DOHH2 (cell line): ENCODE measurements at regions not wholly inside any gene's neighbourhood (a gene's known extent, or its start where the extent isn't known, plus 50 kb on each side); places are given as distances from the start of the nearest gene placed in this dataset.

Experiments
- EZH2phosphoT487 ChIP-seq: fragments of 200-600 bp; sonication (generic); IDR thresholded peaks from 2 replicates; pipeline ENCODE4 v1.6.1; 2017; ENCODE audit warnings: borderline replicate concordance, mild to moderate bottlenecking, antibody characterized with exemption, low read length, moderate library complexity, mixed read lengths
- TF ChIP-seq, protein P1 (sequence below): fragments of 200-600 bp; sonication (generic); IDR thresholded peaks from one replicate; pipeline ENCODE4 v1.5.1; 2014; ENCODE audit warnings: antibody characterized with exemption, mild to moderate bottlenecking, low read depth, low read length; ENCODE audit not compliant: poor library complexity, severe bottlenecking

GRCh38 chr5:4185127-4185526, 589.5 kb downstream of the IRX1 start:
- TF ChIP-seq, protein P1, sequence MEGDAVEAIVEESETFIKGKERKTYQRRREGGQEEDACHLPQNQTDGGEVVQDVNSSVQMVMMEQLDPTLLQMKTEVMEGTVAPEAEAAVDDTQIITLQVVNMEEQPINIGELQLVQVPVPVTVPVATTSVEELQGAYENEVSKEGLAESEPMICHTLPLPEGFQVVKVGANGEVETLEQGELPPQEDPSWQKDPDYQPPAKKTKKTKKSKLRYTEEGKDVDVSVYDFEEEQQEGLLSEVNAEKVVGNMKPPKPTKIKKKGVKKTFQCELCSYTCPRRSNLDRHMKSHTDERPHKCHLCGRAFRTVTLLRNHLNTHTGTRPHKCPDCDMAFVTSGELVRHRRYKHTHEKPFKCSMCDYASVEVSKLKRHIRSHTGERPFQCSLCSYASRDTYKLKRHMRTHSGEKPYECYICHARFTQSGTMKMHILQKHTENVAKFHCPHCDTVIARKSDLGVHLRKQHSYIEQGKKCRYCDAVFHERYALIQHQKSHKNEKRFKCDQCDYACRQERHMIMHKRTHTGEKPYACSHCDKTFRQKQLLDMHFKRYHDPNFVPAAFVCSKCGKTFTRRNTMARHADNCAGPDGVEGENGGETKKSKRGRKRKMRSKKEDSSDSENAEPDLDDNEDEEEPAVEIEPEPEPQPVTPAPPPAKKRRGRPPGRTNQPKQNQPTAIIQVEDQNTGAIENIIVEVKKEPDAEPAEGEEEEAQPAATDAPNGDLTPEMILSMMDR: no peak
- no peak for TF ChIP-seq EZH2phosphoT487
